ENCODE measurements at regions not wholly inside any gene's neighbourhood (a gene's known extent, or its start where the extent isn't known, plus 50 kb on each side); places are given as distances from the start of the nearest gene placed in this dataset.
"Not testable (repeated sequence)": the region's sequence is repeated elsewhere in the genome, so short reads cannot be mapped to it uniquely, and the experiment has no call there.

DNA sequence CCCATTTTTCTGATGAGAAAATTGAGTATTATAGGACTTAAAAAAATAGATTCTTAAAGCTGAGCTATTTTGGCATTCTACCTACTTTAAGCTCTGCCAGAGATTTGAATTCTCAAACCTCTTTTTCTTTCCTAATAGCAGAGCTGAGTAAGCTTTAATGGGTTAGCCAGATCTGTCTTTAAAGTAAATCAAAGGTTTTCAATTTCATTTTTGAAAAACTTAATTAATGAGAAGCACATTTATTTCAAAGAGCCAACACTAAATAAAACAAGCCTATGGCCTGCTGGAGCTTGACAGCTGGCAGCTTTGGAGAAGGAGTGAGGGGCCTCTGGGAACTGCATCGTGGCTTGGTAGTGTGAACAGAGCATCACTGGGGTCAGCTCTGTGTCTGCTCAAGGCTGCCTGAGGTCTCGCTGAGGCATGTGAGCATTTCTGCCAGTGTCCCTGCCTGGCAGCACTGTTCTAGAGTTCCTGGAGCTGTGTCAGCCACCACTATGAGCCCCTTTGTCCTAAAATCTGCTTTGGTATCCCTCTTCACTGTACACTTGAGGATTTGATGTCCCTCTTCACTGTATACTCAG, 50.4 kb upstream of the PRSS23 start:
- no peak for DNase-seq (ENCODE audit: low read depth)

DNA sequence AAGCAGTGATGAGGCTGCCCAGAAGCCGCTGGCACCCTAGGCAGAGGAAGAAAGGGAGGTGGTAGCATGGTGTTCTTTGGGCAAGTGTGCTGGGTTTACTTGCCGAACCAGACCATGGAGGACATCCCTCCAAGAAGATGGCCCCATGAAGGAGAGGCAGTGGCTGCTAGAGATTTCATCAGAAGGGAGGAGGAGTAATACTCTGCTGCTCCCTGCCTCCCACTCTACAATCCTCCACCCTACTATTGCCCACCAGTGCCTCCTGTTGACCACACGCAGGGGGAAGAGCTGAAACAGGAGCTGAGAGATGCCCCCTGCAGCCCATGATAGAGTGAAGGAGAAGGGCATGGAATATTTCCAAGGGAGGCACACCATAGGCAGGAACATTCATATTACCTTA, 51.0 kb upstream of the PRSS23 start:
- DNase-seq (ENCODE audit: low read depth) = no peak

DNA sequence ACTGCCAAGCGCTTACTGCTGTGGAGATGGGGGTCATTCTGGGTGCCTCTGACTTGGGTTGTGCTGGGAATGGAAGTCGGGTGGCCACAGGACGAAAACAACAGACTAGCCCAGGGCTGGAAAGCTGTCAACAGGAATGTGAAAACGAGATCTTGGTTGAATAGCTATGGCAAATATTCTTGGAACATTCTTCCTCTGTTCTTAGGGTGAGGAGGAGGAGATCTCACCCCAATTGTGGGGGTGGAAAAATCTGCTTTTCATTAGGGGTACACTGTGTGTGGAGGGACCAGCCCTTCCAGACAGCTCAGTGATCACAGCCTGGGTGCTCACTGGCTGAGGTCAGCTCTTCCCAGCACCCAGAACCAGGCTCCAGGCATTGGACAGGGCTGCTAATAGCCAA, 52.0 kb upstream of the PRSS23 start:
- DNase-seq (ENCODE audit: low read depth) = no peak

DNA sequence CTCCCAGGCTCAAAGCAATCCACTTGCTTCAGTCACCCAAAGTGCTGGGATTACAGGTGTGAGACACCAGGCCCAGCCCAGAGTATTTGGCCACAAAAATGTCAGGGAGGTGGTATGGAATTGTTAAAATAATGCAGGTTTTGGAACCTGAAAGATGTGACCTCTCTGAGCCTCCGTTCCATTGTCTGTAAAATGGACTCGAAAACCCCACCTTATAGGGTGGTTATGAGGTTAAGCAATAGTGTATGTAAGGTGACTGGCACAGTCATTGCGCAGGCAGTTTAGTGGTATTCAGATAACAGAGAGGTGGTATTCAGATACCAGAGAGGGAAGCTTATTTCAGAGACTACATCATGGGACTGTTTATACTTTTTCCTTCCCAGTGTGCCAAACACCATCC, 52.5 kb upstream of the PRSS23 start:
- DNase-seq (ENCODE audit: low read depth) = no peak

DNA sequence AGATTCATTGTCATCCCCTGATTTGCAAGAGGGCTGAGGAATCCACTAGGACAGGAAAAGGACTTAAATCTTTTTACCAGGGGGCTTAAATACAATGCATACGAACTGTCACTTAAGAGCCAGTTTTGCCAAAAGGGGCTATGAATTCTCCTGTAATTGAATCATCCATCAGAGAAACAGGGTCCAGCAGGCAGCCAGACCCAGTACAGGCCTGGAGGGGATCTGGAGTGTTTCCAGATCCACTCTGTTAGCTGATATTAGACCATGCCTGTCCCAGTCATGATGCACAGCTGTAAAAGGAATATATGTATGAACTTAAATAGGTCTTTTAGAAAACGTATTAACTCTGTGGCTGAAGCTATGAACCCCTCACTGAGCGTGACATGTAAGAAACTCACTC, 53.8 kb upstream of the PRSS23 start:
- no peak for DNase-seq (ENCODE audit: low read depth)

DNA sequence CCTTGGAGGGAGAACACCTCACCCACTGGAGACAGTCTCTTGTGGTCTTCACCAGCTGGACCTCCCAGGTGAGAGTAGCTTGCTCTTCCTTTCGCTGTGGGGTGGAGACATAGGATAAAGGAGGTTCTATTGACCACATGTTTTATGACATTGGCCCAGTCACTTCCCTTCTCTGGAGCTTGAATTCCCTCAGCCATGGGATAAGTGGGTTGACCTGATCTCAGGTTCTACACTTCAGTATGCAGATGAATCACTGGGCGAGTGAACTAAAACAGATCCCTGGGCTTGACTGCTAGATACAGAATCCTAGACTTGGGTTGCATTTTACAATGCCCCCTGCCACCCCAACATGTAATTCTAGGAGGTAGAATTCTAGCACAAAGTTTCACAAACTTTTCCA, 54.8 kb upstream of the PRSS23 start:
- no peak for DNase-seq (ENCODE audit: low read depth)

DNA sequence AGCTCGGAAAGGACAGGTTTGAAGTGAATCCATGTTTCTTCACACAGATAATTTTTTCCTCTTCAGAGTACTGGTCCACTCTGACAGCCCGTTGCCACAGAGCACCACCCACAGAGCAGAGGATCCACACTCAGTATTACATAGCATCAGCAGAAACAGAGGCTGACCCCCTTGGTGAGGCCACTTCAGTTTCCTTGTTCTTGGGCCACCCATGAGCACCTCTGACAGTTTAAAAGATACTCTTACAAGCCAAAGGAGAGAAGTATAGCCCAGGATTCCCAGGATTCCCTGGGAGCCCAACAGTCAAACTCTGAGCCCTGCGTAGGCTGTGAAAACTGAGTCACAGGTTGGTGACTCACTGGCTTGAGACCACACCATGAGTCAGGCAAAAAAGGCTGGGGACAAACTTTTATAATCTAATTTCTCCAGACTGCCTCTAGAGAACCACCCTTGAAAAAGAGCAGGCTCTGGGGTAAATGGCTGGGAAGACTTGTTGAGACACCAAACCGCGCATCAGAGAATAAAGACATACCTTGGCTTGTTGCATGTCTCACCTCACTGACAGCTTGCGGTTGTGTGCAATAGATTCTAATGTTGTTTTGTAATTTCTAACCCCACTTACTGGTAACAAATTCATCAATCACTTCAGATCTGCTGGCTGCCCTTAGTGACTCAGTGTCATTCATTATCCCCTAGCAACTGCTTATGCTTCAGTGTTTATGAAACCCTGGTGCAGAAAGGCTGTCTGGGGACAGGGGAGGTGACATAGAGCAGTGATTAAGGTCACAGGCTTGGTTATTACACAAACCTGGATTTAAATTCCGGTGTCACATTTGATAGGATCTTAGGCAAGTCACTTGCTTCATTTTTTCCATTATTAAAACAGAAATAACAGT, 56.9 kb upstream of the PRSS23 start:
- peak; percentile 97 for DNase-seq (ENCODE audit: low read depth)

DNA sequence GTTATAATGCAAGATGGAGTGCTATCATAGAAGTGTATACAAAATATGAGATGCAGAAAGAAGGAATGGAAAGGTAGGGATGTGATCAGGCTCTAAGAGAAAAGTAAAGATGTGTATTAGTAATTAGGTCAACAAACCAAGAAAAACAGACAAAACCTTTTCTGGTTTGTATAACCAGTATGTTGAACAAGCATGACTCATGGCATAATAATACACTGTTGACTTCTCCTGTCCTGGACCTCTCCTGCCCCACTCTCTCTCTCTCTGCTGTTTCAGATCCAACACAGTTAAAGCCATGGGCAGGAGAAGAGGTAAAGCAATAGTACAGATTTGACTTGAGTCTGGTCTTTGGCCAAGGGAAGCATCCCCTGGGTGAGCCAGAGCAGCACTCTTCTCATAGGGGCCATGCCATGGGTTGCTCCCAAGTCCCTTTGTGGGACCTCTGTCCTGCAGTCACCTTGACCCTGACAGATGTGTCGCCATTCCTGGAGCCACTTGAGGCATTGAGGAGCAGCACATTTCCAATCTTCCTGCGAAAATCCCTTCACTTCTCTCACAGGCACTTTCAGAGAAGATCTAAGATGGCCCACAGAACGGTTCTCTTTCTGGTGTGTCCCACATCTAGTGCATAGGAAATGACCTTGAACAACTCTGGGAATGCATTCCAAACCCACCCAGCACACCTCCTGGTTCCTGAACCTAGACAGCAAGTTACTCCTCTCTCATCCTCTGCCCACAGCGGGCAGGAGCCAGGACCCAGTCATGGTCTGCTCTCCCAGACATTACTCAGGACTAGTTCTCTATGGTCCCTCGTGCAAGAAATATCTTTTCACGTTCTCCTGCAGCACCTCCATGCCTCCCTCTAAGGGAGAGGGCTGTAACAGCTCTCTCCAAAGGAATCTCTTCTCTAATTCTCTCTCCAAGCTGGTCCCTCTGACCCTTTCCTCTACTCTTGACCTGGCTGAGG, 58.2 kb upstream of the PRSS23 start:
- peak; percentile 85 for DNase-seq (ENCODE audit: low read depth)

DNA sequence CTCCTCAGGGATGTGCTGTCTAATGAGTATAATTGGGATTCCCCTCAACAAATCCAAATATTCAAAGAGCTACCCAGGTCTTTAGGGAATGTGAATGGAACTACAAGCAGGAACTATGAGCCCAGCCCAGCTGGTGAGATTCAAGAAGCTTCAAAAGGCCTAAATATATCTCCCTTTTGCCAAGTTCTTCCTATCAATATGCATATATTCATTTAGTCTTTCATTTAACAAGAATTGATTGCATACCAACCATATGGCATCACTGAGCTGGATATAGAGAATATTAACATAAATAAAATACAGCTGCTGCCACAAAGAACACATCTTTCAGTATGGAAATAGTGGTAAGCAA, 58.9 kb upstream of the PRSS23 start:
- DNase-seq (ENCODE audit: low read depth) = no peak

DNA sequence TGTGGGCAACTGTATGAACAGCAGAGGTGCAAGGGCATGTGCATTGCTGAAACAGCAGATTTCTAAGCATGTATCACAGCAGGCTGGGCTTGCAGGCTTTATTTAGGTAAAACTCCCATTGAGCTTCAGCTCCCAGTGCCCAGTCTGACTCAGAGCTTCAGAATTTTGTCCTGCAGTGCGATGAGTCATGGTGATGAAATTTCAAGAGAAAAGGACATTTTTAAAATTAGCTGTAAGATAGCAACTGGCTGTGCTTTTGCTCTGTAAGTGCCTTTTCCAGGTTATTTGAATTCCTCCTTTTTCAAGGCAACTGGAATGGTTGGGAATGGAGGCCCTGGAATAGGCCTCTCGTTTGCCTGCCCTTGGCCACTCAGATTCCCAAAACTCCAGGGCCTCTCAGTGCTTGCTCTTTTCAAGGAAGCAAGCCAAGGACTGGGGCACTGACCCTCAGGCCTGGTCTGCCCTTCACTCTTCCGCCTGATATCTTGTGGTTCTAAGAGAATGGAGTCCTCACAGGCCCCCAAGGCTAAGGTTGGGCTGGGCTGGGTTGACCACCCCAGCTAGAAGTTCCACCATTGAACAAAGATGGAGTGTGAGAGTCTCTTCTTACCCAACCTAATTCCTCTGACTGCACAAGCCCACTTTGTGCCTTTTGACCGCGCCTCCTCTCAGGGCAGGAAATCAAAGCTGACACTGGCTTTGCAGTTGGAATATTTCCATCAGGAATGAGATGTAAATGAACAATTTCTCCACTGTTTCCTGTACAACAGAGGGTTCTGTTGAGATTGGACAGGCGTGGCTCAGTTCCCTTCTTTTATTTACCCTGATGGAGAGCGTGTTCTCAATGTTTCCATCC, 59.5 kb upstream of the PRSS23 start:
- peak; percentile 93 for DNase-seq (ENCODE audit: low read depth)

DNA sequence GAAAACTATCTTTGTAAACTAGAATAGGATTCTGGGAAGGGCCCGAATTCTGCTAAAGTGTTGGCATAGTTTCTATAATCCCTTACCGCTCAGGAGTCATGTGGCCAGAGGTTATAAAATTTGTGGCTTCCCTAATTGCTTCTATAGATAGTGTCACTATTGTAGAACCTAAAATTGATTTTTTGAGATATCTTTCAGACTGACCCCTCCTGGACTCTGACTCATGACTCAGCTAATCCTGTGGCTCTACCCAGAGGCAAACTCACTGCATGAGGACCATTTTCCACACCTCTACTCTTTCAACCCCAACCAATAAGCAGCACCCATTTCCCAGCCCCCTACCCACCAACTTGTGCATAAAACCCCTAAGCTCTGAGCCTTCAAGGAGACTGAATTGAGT, 61.8 kb upstream of the PRSS23 start:
- no peak for DNase-seq (ENCODE audit: low read depth)

DNA sequence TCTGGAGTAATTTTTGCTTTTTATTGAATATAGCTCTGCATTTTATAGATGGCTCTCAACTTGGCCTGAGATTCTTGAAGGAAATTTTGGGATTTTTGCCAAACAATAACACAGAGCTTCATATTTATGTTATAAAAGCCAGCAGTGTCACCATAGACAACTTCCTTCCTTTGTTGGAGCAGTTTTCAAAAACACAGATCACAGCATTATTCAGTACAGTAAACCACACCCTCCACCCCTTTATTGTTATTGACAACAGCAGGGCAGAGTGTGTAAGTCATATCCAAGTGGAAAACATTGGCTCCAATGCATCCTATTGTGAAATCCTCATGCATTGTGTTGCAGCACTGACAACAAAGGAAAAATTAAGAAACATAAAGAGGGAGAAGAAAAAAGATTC, 62.6 kb upstream of the PRSS23 start:
- DNase-seq (ENCODE audit: low read depth) = no peak

DNA sequence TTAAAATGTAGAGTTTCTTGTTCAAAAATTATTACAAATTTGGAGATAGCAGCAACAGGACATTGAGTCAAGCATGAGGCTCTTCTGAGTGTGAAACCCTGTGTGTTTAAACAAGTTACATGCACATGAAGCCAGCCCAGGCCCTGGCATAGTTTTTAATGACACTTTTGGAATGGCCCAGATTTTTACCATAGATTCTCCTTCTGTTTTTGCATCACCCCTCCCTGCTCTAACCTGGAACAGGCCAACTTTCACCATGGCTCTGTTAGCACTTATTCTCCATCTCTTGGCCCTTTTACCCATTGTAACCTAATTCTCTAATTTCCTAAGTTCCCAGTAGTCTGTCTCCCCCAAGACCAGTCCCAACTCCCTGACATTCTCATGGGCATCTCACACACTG, 63.1 kb upstream of the PRSS23 start:
- DNase-seq (ENCODE audit: low read depth) = no peak

DNA sequence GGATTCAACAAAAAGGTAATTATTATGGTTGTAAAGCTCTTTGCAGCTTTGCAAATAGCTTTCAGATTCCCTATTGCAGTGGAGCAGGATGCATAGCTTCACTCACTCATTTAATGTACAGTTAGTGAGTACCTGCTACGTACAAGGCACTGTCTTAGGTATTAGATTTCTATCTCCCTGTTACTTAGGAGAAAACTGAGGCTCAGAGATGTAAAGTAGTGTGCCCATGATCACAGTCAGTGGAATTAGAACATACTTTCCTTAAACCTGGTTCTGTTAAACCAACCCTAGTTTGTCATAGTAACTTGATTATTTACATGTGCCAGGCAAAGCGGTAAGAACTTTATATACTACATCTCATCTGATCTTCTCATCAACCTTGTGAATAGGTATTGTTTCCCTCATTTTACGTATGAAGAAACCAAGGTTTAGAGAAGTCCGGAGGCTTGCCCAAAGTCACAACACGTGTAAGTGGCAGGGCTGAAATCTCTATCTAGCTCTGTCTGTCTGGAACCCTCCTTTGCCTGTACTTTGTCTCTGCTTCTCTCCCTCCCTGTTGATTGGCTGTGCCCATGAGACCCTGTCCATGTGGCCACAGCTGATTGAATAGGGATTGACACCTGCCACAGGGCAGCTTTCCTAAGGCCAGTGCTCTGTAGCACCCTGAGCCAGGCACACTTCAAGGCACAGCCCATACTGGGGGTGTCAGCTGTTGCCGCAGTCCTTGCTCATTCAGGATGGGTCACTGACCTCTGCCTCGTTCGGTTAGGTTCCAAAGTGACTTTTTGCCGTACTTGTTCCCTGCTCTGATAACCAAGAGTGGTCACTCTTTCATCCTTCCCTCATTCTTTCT, 63.8 kb upstream of the PRSS23 start:
- DNase-seq (ENCODE audit: low read depth) = no peak

DNA sequence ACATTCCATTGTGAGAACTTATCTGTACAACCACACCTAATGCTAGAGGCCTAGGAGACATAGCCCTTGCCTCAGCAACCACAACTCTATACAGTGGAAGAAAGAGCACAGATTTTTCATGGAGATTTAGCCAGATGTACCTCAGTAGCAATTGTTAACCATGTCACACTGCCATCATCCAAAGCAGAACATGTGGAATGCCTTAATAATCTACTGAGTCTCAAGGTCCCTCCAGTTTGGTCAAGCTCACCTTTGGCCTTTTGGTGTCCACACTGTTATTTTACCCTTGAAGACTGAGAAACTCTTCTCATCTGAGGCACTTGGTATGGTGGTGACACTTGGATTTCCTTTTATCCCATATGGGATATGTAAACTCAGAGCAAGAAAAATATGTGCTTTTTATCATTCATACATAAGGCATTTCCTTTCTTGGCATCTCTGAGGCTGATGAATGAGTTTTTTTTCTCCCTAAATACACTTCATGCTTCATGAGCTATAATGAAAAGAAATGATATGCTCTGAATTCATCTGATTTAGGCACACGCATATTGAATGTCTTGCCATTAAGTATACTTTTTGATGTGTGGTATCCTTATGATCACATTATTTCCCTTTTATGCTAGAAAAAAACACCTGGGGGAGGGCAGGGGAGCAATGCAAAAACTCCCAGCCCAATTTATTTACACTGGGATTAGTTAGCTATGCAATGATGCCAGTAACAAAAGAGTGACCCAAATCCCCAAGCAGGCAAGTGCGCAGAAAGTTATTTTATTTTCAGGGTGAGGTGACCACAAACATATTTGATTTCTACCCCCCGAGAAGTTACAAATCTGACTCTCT, 63.3 kb upstream of the ME3 start:
- DNase-seq (ENCODE audit: low read depth) = no peak

DNA sequence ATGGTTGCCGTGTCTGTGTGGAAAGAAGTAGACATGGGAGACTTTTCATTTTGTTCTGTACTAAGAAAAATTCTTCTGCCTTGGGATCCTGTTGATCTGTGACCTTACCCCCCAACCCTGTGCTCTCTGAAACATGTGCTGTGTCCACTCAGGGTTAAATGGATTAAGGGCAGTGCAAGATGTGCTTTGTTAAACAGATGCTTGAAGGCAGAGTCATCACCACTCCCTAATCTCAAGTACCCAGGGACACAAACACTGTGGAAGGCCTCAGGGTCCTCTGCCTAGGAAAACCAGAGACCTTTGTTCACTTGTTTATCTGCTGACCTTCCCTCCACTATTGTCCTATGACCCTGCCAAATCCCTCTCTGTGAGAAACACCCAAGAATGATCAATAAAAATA, 60.3 kb upstream of the ME3 start:
- not testable (repeated sequence) for DNase-seq (ENCODE audit: low read depth)

DNA sequence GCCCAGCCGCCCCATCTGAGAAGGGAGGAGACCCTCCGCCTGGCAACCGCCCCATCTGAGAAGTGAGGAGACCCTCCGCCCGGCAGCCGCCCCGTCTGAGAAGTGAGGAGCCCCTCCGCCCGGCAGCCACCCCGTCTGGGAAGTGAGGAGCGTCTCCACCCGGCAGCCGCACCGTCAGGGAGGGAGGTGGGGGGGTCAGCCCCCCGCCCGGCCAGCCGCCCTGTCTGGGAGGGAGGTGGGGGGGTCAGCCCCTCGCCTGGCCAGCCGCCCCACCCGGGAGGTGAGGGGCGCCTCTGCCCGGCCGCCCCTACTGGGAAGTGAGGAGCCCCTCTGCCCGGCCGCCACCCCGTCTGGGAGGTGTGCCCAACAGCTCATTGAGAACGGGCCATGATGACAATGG, 59.9 kb upstream of the ME3 start:
- not testable (repeated sequence) for DNase-seq (ENCODE audit: low read depth)

DNA sequence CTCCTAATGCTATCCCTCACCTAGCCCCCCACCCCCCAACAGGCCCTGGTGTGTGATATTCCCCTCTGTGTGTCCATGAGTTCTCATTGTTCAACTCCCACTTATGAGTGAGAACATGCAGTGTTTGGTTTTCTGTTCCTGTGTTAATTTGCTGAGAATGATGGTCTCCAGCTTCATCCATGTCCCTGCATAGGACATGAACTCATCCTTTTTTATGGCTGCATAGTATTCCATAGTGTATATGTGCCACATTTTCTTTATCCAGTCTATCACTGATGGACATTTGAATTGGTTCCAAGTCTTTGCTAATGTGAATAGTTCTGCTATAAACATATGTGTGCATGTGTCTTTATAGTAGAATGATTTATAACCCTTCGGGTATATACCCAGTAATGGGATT, 57.2 kb upstream of the ME3 start:
- DNase-seq (ENCODE audit: low read depth) = not testable (repeated sequence)

DNA sequence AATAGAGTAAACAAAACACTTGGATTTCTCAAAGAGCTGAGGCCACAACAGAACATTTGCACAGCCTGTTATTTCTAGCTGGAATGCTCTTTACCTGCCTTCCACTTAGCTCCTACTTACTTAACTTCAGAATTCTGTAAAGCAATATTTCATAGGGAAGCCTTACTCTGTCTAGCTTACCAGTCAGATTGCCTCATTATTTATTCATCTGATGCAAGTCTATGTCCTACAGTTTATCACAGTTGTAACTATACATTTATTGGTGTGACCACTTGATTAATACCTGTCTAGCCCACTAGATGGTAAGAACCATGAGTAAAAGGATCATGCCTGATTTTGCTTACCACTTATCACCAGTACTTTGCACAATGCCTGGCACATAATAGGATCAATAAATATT, 56.1 kb upstream of the ME3 start:
- no peak for DNase-seq (ENCODE audit: low read depth)
